HEK293T (cell line): ENCODE measurements at regions not wholly inside any gene's neighbourhood (a gene's known extent, or its start where the extent isn't known, plus 50 kb on each side); places are given as distances from the start of the nearest gene placed in this dataset.

Experiments used
- CTCF ChIA-PET: fragments of 350-600 bp; formaldehyde crosslinking; extraction: SDS; loops from one replicate; lab custom pipeline; 2021; ENCODE audit warnings: antibody characterized with exemption, inconsistent platforms; lab: Yijun Ruan, JAX
- POLR2A ChIA-PET: fragments of 350-600 bp; formaldehyde crosslinking; extraction: SDS; loops from one replicate; lab custom pipeline; 2020; ENCODE audit warnings: antibody characterized with exemption, inconsistent platforms; lab: Yijun Ruan, JAX
- DNase-seq: peaks from one replicate; pipeline ENCODE4 v3.0.0; 2012; ENCODE audit warnings: mixed read lengths; ENCODE audit errors: extremely low spot score
- ARNT ChIP-seq: fragments of 450-650 bp; IDR thresholded peaks from 2 replicates; pipeline ENCODE4 v1.6.1; 2017; ENCODE audit warnings: mild to moderate bottlenecking
- BHLHE40 ChIP-seq: fragments of 450-650 bp; IDR thresholded peaks from 2 replicates; pipeline ENCODE4 v1.6.1; 2016; ENCODE audit warnings: mild to moderate bottlenecking, moderate library complexity, borderline replicate concordance
- CTBP1 ChIP-seq: fragments of 450-650 bp; IDR thresholded peaks from 2 replicates; pipeline ENCODE4 v1.6.1; 2016; ENCODE audit warnings: borderline replicate concordance
- ELF4 ChIP-seq: fragments of 450-650 bp; IDR thresholded peaks from 2 replicates; pipeline ENCODE4 v1.6.1; 2017; ENCODE audit warnings: antibody characterized with exemption
- FOXA1 ChIP-seq: fragments of 450-650 bp; IDR thresholded peaks from 2 replicates; pipeline ENCODE4 v1.6.1; 2016; ENCODE audit warnings: mild to moderate bottlenecking
- FOXK2 ChIP-seq: fragments of 450-650 bp; IDR thresholded peaks from 2 replicates; pipeline ENCODE4 v1.6.1; 2016; ENCODE audit warnings: mild to moderate bottlenecking
- FOXM1 ChIP-seq: fragments of 450-650 bp; IDR thresholded peaks from 2 replicates; pipeline ENCODE4 v1.6.1; 2017; ENCODE audit warnings: mild to moderate bottlenecking, borderline replicate concordance
- HDGF ChIP-seq: fragments of 450-650 bp; IDR thresholded peaks from 2 replicates; pipeline ENCODE4 v1.6.1; 2017; ENCODE audit warnings: antibody characterized with exemption, borderline replicate concordance
- L3MBTL2 ChIP-seq: fragments of 450-650 bp; conservative IDR thresholded peaks from 2 replicates; pipeline ENCODE4 v1.6.1; 2016; ENCODE audit warnings: mild to moderate bottlenecking
- LEF1 ChIP-seq: fragments of 450-650 bp; IDR thresholded peaks from 2 replicates; pipeline ENCODE4 v1.6.1; 2017; ENCODE audit warnings: mild to moderate bottlenecking, borderline replicate concordance
- NFRKB ChIP-seq: fragments of 450-650 bp; IDR thresholded peaks from 2 replicates; pipeline ENCODE4 v1.6.1; 2016; ENCODE audit warnings: mild to moderate bottlenecking, moderate library complexity
- PKNOX1 ChIP-seq: fragments of 450-650 bp; IDR thresholded peaks from 2 replicates; pipeline ENCODE4 v1.6.1; 2016
- SP1 ChIP-seq: fragments of 450-650 bp; IDR thresholded peaks from 2 replicates; pipeline ENCODE4 v1.6.1; 2017
- SUZ12 ChIP-seq: fragments of 450-650 bp; IDR thresholded peaks from 2 replicates; pipeline ENCODE4 v1.6.1; 2016; ENCODE audit warnings: mild to moderate bottlenecking
- TARDBP ChIP-seq: fragments of 450-650 bp; IDR thresholded peaks from 2 replicates; pipeline ENCODE4 v1.6.1; 2016
- ZNF384 ChIP-seq: fragments of 450-650 bp; IDR thresholded peaks from 2 replicates; pipeline ENCODE4 v1.6.1; 2016

- CTCF ChIA-PET = no interaction called here
- DNase-seq = no peak
- TF ChIP-seq BHLHE40 (no peak), ELF4 (no peak), SP1 (no peak), FOXK2 (no peak), FOXA1 (no peak), HDGF (no peak), ZNF384 (no peak), L3MBTL2 (no peak), FOXM1 (no peak), SUZ12 (no peak), PKNOX1 (no peak), TARDBP (no peak), CTBP1 (no peak), ARNT (no peak), LEF1 (no peak), NFRKB (no peak)
- POLR2A ChIA-PET = no interaction called here
Observed at GRCh38 chr12:14264778-14265177, 100.7 kb upstream of the ATF7IP start.

GRCh38 chr12:14268120-14268515, 97.4 kb upstream of the ATF7IP start:
- CTCF ChIA-PET = no interaction called here
- POLR2A ChIA-PET = interaction anchor here (1.1 kb wide), 1 partner anchor 10 kb away, joined by 3 read pairs; no protein-coding TSS in a partner anchor
- no peak for DNase-seq
- TF ChIP-seq TARDBP (no peak), CTBP1 (no peak), FOXA1 (no peak), ELF4 (no peak), LEF1 (no peak), FOXK2 (no peak), ARNT (no peak), FOXM1 (no peak), HDGF (no peak)

DNA sequence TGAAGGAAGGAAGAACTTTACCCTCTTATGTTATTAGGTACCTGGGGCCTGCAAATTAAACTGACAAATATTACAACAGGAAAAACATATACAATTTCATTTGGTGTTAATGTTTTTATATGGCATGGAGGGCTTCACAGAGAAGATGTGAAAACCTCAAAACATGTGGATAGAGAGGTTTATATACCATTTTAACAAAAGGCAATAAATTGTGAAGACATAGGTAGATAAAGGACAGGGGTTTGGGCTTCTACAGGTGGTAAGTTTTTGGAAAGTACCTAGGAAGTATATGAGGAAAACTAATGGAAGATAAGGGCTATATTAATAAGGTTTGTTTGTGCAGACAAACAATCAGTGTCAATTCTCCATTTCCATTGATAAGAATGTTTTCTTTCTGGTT, 95.1 kb upstream of the ATF7IP start:
- no peak for DNase-seq
- TF ChIP-seq ELF4 = no peak
- TF ChIP-seq BHLHE40 = no peak
- TF ChIP-seq NFRKB = no peak
- no peak for TF ChIP-seq LEF1
- TF ChIP-seq ARNT = no peak
- CTCF ChIA-PET = no interaction called here
- POLR2A ChIA-PET = no interaction called here

DNA sequence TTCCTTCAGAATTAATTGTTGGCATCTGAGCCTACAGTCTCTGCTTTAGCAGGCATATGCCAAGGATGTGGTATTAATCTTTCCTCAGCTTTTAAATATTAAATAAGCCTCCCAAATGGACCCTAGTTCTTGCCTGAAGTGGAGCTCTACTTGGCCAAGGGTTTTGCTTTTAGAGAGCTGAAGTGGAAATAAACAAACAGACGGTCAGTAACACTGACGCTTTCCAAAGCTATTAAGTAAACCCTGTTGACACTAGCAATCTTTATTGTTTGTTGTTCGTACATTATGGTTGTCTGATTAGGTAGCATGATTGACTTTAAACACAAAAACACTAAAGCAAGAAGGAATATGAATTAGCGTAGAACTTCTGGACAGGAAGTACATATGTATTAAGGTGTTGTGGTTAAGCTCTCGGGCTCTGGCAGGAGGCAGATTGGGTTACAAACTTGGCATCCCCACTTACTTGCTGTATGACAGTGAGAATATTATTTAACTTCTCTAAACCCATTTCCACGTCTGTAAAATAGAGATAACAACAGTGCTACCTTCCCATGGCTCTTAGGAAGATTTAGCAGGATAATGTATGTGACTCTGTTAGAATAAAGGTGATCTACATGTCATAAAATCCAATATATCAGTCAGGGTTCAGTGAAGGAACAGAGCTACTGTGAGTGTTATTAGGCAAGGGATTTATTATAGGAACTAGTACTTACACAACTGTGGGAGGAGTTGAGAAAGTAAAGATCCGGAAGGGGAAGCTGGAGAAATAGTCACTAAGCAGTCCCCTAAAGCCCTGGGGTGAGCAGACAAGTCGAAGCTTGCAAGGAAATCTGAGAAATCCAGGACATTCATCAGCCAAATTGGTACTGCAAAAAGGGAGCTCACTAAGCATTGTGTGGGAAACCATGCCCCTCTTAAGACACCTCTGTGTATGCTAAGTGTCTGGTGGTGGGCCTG, 92.2 kb upstream of the ATF7IP start:
- POLR2A ChIA-PET = no interaction called here
- CTCF ChIA-PET = interaction anchor here (0.6 kb wide), 1 partner anchor 1537 kb away, joined by 3 read pairs; no protein-coding TSS in a partner anchor
- no peak for DNase-seq
- TF ChIP-seq FOXA1 = no peak
- no peak for TF ChIP-seq BHLHE40
- no peak for TF ChIP-seq CTBP1
- TF ChIP-seq HDGF = no peak
- no peak for TF ChIP-seq L3MBTL2
- TF ChIP-seq SUZ12 = no peak
- no peak for TF ChIP-seq ELF4
- TF ChIP-seq ZNF384 = no peak
- TF ChIP-seq FOXK2 = no peak
- TF ChIP-seq NFRKB = no peak

DNA sequence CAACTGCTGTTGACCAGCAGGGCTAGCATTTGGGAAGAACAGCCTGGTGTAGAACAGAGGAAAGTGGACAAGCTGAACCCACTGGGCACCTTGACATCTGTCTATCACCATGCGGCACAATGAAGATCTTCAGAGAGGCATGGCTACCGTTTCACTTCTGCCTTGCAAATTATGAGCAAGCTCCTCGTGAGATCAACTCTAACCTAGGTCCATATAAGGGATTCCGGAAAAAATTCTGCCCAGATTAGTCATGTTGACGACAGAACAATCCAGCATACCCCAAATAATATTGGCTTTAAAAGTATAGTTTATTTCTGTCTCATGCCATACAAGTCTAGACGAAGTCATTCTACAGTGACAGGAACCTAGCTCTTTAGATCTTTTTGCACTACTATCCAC, 91.6 kb upstream of the ATF7IP start:
- ChIA-PET POLR2A (no interaction called here), CTCF (no interaction called here)
- no peak for DNase-seq
- TF ChIP-seq ARNT (no peak), ZNF384 (no peak), NFRKB (no peak), FOXA1 (no peak), TARDBP (no peak), BHLHE40 (no peak), LEF1 (no peak), FOXM1 (no peak), ELF4 (no peak), SUZ12 (no peak), CTBP1 (no peak), SP1 (no peak), PKNOX1 (no peak), L3MBTL2 (no peak), HDGF (no peak)

- POLR2A ChIA-PET = no interaction called here
- no peak for DNase-seq
- CTCF ChIA-PET = no interaction called here
- TF ChIP-seq ARNT = no peak
- no peak for TF ChIP-seq TARDBP
- TF ChIP-seq FOXK2 = no peak
- TF ChIP-seq SUZ12 = no peak
- TF ChIP-seq L3MBTL2 = no peak
- TF ChIP-seq FOXM1 = no peak
- TF ChIP-seq NFRKB = no peak
- TF ChIP-seq BHLHE40 = no peak
- no peak for TF ChIP-seq SP1
- no peak for TF ChIP-seq HDGF
- TF ChIP-seq FOXA1 = no peak
- TF ChIP-seq CTBP1 = no peak
- no peak for TF ChIP-seq ELF4
- TF ChIP-seq PKNOX1 = no peak
- no peak for TF ChIP-seq LEF1
- TF ChIP-seq ZNF384 = no peak
Observed at GRCh38 chr12:14275111-14275510, 90.4 kb upstream of the ATF7IP start.
